Brain microvascular endothelial cell (primary cell): ENCODE measurements at regions not wholly inside any gene's neighbourhood (a gene's known extent, or its start where the extent isn't known, plus 50 kb on each side); places are given as distances from the start of the nearest gene placed in this dataset.
A peak's percentile ranks its signal among the peaks of the same experiment; 100 is the strongest.

ENCODE experiments used
- DNase-seq: peaks from one replicate; pipeline ENCODE4 v3.0.0-alpha.2; 2020
- H3K27ac ChIP-seq: fragments of 250-450 bp; sonication (Bioruptor Pico); 2 replicates; pipeline ENCODE4 v1.5.1; 2020; ENCODE audit warnings: mild to moderate bottlenecking, moderate library complexity
- H3K27me3 ChIP-seq: fragments of 250-450 bp; sonication (Bioruptor Pico); replicated peaks from 2 replicates; pipeline ENCODE4 v1.5.1; 2020; ENCODE audit warnings: mild to moderate bottlenecking
- H3K36me3 ChIP-seq: fragments of 250-450 bp; sonication (Bioruptor Pico); replicated peaks from 2 replicates; pipeline ENCODE4 v1.5.1; 2020; ENCODE audit warnings: mild to moderate bottlenecking
- H3K4me3 ChIP-seq: 2 replicates; pipeline ENCODE4 v1.5.1; 2011; ENCODE audit warnings: low read depth, mild to moderate bottlenecking, control low read depth, low read length, moderate library complexity
- CTCF ChIP-seq: IDR thresholded peaks from 2 replicates; pipeline ENCODE4 v1.5.1; 2011; ENCODE audit warnings: low read depth, mild to moderate bottlenecking, moderate library complexity, low read length, control low read depth, inconsistent platforms; ENCODE audit errors: missing control alignments
- in situ Hi-C: cut with HindIII; loops from 2 replicates; pipeline ENCODE4 v1.10.0; 2017; ENCODE audit warnings: low sequenced_read_pairs, low pct_ligation_motif_present

DNA sequence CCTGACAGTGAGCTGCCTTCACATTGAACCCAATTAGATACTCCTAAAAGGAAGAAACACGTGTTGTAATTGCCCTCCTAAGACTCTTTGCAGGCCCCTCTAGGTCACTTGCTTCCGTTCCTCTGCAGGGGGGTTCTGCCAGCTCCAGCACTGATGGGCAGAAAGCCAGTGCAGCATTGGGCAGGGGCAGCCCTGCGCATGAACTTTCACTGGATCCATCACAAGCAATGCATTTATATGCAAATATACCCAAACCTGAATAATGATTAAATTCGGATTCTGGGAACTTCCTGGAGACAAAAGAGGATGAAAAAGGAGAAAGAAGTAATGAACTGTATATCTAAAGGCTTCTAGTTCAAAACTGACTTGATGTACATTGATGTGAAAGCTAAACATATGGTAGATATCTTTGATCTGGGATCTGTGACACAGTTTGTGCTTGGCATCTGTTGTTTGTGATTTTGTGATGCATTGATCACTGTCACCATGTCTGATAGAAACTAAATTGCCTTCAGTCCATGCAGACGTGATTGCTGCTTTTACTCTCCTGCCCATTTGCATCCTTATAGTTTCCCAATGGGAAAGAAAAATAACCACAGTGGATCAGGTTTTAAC lies 313.4 kb downstream of the DEPDC1B start:
- no peak overlapping the region for H3K27ac ChIP-seq
- H3K4me3 ChIP-seq = no peak overlapping the region
- in situ Hi-C loops = no loop called here
- no peak for TF ChIP-seq CTCF
- H3K36me3 ChIP-seq = no peaks in the 10 kb centered on the region
- DNase-seq = no peak
- no peaks in the 10 kb centered on the region for H3K27me3 ChIP-seq

- DNase-seq = peak; percentile 17
- Histone ChIP-seq H3K27me3 (no peaks in the 10 kb centered on the region), H3K27ac (no peak overlapping the region), H3K36me3 (no peaks in the 10 kb centered on the region), H3K4me3 (no peak overlapping the region)
- in situ Hi-C loops = no loop called here
- peak; percentile 55 for TF ChIP-seq CTCF
Measured at GRCh38 chr5:60382716-60383115, 317.2 kb downstream of the DEPDC1B start.

GRCh38 chr5:60379907-60380306 lies 320.1 kb downstream of the DEPDC1B start:
- in situ Hi-C loops = no loop called here
- H3K27ac ChIP-seq = no peak overlapping the region
- H3K4me3 ChIP-seq = no peak overlapping the region
- H3K27me3 ChIP-seq = no peaks in the 10 kb centered on the region
- no peak for DNase-seq
- H3K36me3 ChIP-seq = no peaks in the 10 kb centered on the region
- no peak for TF ChIP-seq CTCF

DNA sequence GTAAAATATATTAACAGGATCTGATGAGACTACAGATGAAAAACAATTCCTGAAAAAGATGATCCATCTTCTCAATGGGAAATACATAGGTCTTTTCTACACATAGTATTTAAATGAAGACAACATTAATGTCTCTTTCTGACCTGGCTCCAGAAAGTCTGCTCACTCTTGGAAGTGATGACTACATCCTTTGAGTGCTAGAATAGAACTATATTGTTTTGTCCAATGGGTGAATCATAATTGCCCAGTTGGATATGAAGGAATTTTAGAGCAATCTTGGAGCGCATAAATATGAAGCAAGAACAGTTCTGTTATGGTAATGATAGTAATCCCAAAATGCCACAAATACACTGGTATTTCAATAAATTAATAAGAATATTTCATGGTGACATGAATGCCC lies 322.1 kb downstream of the DEPDC1B start:
- H3K27ac ChIP-seq = no peak overlapping the region
- DNase-seq = no peak
- H3K36me3 ChIP-seq = no peaks in the 10 kb centered on the region
- no peak overlapping the region for H3K4me3 ChIP-seq
- TF ChIP-seq CTCF = no peak
- H3K27me3 ChIP-seq = no peaks in the 10 kb centered on the region
- in situ Hi-C loops = no loop called here

- in situ Hi-C loops = no loop called here
- no peak for DNase-seq
- TF ChIP-seq CTCF = no peak
- no peaks in the 10 kb centered on the region for H3K36me3 ChIP-seq
- H3K4me3 ChIP-seq = no peak overlapping the region
- no peaks in the 10 kb centered on the region for H3K27me3 ChIP-seq
- no peak overlapping the region for H3K27ac ChIP-seq
Measured at GRCh38 chr5:60376860-60377259, 323.1 kb downstream of the DEPDC1B start.

GRCh38 chr5:60374409-60374808 lies 325.6 kb downstream of the DEPDC1B start:
- no peak for DNase-seq
- H3K27ac ChIP-seq = no peak overlapping the region
- no peaks in the 10 kb centered on the region for H3K36me3 ChIP-seq
- no peaks in the 10 kb centered on the region for H3K27me3 ChIP-seq
- H3K4me3 ChIP-seq = no peak overlapping the region
- TF ChIP-seq CTCF = no peak
- in situ Hi-C loops = no loop called here
